Heart right ventricle (tissue), 16 donors: ENCODE measurements at regions not wholly inside any gene's neighbourhood (a gene's known extent, or its start where the extent isn't known, plus 50 kb on each side); places are given as distances from the start of the nearest gene placed in this dataset.
"Not testable (repeated sequence)": the region's sequence is repeated elsewhere in the genome, so short reads cannot be mapped to it uniquely, and the experiment has no call there.

ENCODE experiments used
- ATAC-seq, 8 donors: fragments of 200-7000 bp; cut with Tn5 transposase; one replicate each; pipeline ENCODE4 v1.9.1; 2020; ENCODE audit warnings: mild to moderate bottlenecking in 8 of 8, moderate library complexity in 8 of 8, moderate number of reproducible peaks in 1 of 8
- DNase-seq, 2 donors: peaks; one replicate each; pipeline ENCODE4 v3.0.0-alpha.2; 2020
- H3K27ac ChIP-seq, 10 donors: fragments of 200-600 bp; sonication (generic) in 2 of 10; one replicate each; pipeline versions ENCODE4 v1.5.0 to v1.8.0; 2020 to 2022; ENCODE audit warnings: mild to moderate bottlenecking in 3 of 10
- H3K27me3 ChIP-seq, 7 donors: fragments of 200-600 bp; one replicate each; pipeline ENCODE4 v1.8.0; 2021 to 2022; ENCODE audit warnings: mild to moderate bottlenecking in 2 of 7
- H3K36me3 ChIP-seq, 9 donors: fragments of 200-600 bp; sonication (generic) in 1 of 9; one replicate each; pipeline versions ENCODE4 v1.5.0 to v1.8.0; 2020 to 2022; ENCODE audit warnings: mild to moderate bottlenecking in 2 of 9
- H3K4me1 ChIP-seq, 9 donors: fragments of 200-600 bp; sonication (generic) in 1 of 9; one replicate each; pipeline versions ENCODE4 v1.5.0 to v1.8.0; 2020 to 2022; ENCODE audit warnings: mild to moderate bottlenecking in 4 of 9
- H3K4me3 ChIP-seq, 10 donors: fragments of 200-600 bp; sonication (generic) in 2 of 10; one replicate each; pipeline versions ENCODE4 v1.5.0 to v1.8.0; 2020 to 2022; ENCODE audit warnings: mild to moderate bottlenecking in 7 of 10, moderate library complexity in 2 of 10
- H3K9me3 ChIP-seq, 11 donors: fragments of 200-600 bp in 10 of 11; sonication (generic) in 2 of 11; one replicate each; pipeline versions ENCODE4 v1.5.0 to v1.8.0; 2013 to 2022; ENCODE audit warnings: mild to moderate bottlenecking in 2 of 11, control low read depth in 1 of 11, moderate library complexity in 1 of 11
- WGBS, 2 donors: extraction: QIAGEN DNeasy Blood & Tissue Kit; methylation state at CpG; one replicate each; pipeline ENCODE4 v1.1.7; 2013; ENCODE audit warnings: inconsistent platforms in 1 of 2; 5-methylcytosine and 5-hydroxymethylcytosine counted together
- intact Hi-C, 10 donors: fragments of 100-400 bp; cut with DNase I; formaldehyde crosslinking; loops; one replicate each; pipeline versions ENCODE4 v1.11.1 to v1.14.2; 2022
- TF ChIP-seq, protein P1 (sequence below), 9 donors: fragments of 200-600 bp; sonication (generic) in 2 of 9; IDR thresholded peaks; one replicate each; pipeline versions ENCODE4 v1.5.0 to v1.8.0; 2021 to 2022; ENCODE audit warnings: antibody characterized with exemption in 9 of 9, mild to moderate bottlenecking in 5 of 9, moderate library complexity in 1 of 9
- donor health status: Arrhythmogenic right ventricular cardiomyopathy.
- donor health status: ischemic (EF 13 %, LVEDD 7.1; RV severe dilation, severe dysfunction).
- donor health status: healthy with polysubstance abuse.
- donor health status: DM: no; HTN: yes; CAD: no.
- donor health status: DM: no; HTN: no; CAD: no.
- donor health status: ischemic (EF 25% LVEDD 6.9; RV normal size, moderate dysfunction).
- donor health status: ischemic (EF 25% LVEDD 5.7; RV mildly dilated, moderate dysfunction).
- donor health status: healthy.
- donor health status: DM: yes; HTN: yes; CAD: no.
- donor health status: Ischemic cardiomyopathy.
- donor health status: ischemic (EF 35%, LVEDD 5.7; RV mildly dilated, moderate dysfunction).
- donor health status: nonischemic (EF 11% LVEDD 7.7; RV severe dilation, severe dysfunction).
- donor health status: DM: yes; HTN: yes; CAD: no.
- donor health status: PGD.
- donor health status: ischemic (EF 29% LVEDD 5.4; RV normal size, mild dysfunction).
- donor health status: nonischemic (EF 23%, LVEDD 6.1; RV moderate dilation, normal function).

DNA sequence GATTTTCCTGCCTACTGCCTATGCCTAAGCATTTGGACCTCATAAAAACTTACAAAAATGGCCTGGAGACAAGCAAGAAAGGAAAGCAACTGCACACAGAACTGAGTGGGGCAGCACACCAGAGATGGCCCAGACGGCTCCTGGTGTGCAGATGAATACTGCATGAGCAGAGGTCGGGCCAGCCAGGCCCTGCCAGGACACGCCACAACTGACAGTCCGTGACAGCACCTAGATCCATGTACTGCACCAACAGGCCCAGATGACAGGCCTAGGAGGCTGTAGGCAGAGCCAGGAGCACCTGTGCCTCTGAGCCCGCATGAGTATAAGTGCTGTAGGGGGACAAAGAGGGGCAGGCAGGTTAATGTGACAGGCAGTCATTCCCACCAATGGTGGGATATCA lies 160.2 kb downstream of the IGLL1 start:
- intact Hi-C loops = no loop called here
- Histone ChIP-seq H3K9me3 (no peaks in the 10 kb centered on the region), H3K4me1 (no peaks in the 10 kb centered on the region), H3K36me3 (no peaks in the 10 kb centered on the region), H3K4me3 (no peak overlapping the region), H3K27me3 (peaks cover 0 to 28% (median 0%) of the 10 kb centered on the region in 7 donors), H3K27ac (no peak overlapping the region)
- 89 to 94% methylated on average over 5 of the region's 5 CpGs for WGBS, 2 donors
- no peak for DNase-seq
- TF ChIP-seq, protein P1, sequence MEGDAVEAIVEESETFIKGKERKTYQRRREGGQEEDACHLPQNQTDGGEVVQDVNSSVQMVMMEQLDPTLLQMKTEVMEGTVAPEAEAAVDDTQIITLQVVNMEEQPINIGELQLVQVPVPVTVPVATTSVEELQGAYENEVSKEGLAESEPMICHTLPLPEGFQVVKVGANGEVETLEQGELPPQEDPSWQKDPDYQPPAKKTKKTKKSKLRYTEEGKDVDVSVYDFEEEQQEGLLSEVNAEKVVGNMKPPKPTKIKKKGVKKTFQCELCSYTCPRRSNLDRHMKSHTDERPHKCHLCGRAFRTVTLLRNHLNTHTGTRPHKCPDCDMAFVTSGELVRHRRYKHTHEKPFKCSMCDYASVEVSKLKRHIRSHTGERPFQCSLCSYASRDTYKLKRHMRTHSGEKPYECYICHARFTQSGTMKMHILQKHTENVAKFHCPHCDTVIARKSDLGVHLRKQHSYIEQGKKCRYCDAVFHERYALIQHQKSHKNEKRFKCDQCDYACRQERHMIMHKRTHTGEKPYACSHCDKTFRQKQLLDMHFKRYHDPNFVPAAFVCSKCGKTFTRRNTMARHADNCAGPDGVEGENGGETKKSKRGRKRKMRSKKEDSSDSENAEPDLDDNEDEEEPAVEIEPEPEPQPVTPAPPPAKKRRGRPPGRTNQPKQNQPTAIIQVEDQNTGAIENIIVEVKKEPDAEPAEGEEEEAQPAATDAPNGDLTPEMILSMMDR (IDR thresholded peaks at IDR 0.05) = no peak
- ATAC-seq = no peak

DNA sequence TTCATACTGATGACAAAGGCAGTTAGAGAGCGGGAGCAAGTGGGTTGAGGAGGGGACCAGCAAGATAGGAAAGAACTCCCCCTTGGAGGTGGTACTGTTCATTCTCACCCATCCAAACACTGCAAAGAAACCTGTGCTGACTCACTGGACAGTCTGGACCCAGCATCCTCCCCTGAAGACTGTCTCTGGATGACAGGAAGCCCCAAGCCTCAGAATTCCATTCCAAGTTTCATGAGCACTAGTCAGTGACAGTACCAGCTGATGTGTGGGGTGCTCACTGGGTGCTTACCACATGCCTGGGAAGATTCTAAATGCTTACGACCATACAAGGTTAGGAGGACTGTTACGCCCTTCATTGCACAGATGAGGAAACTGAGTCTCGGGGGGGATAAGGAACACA lies 160.9 kb downstream of the IGLL1 start:
- TF ChIP-seq, protein P1 (IDR thresholded peaks at IDR 0.05) = no peak
- H3K4me1 ChIP-seq = no peaks in the 10 kb centered on the region
- DNase-seq (no peak), ATAC-seq (no peak)
- 89 to 92% methylated on average over 4 of the region's 4 CpGs for WGBS, 2 donors
- no peak overlapping the region for H3K27ac ChIP-seq
- H3K9me3 ChIP-seq = no peaks in the 10 kb centered on the region
- intact Hi-C loops = no loop called here
- no peak overlapping the region for H3K4me3 ChIP-seq
- H3K36me3 ChIP-seq = no peaks in the 10 kb centered on the region
- peaks cover 0 to 33% (median 0%) of the 10 kb centered on the region in 7 donors for H3K27me3 ChIP-seq

DNA sequence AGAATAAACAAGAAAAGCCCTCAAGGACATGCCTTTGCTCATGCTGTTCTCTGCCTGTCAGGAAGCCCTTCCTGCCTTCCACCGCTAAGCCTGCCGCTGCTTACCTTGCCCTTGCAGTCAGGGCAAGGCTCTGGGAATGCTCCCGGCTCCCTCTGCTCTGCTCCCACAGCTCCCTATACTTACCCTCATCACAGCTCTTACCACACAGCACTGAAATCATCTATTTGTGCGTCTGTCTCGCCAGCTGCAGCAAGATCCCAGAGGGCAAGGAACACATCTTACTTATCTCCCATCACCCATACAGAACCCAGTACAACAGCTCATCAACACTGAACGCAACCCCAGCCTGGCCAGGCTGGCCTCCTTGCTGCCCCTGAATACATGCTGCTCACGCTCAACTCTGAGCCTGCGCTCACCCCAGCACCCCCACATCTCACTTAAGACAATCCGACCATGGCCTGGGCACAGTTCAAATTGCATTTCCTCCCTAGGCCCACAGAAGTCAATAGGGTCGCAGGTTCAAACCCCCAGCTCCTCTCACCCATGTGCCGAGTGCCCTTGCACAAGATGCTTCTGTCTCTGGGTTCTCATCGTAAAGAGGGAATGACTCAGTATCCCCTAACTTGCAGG lies 161.8 kb downstream of the IGLL1 start:
- TF ChIP-seq, protein P1 (IDR thresholded peaks at IDR 0.05) = no peak
- WGBS, 2 donors = 75% methylated on average over 12 of the region's 12 CpGs
- DNase-seq = no peak
- intact Hi-C loops = no loop called here
- Histone ChIP-seq H3K4me1 (no peaks in the 10 kb centered on the region), H3K27me3 (peaks cover 0 to 33% (median 0%) of the 10 kb centered on the region in 7 donors), H3K36me3 (no peaks in the 10 kb centered on the region), H3K9me3 (no peaks in the 10 kb centered on the region), H3K4me3 (no peak overlapping the region), H3K27ac (no peak overlapping the region)
- ATAC-seq = no peak

DNA sequence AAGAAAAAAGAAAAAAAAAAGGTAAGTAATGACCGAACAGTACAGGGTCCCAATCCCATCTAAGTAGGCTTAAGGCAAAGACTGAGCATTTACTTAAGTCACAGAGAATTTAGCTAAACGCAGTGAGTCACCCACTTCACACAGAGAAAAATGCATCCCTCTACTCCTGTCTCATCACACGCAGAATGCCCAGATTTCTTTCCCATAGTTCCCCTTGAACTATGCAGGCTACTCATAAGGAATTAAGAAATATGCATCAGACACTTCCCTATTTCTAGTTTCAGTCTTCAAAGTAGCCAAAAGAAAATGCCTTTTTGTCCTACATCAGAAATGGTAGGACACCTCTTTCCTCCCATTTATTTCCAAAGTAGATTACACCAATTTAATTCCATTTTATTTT lies 162.8 kb downstream of the IGLL1 start:
- ATAC-seq, intact Hi-C loops, H3K4me1 ChIP-seq, H3K27ac ChIP-seq, H3K9me3 ChIP-seq, H3K36me3 ChIP-seq, DNase-seq, H3K4me3 ChIP-seq: not testable (repeated sequence)
- 83 to 85% methylated on average over 3 of the region's 3 CpGs for WGBS, 2 donors
- H3K27me3 ChIP-seq = peaks cover 0 to 33% (median 0%) of the 10 kb centered on the region in 7 donors

DNA sequence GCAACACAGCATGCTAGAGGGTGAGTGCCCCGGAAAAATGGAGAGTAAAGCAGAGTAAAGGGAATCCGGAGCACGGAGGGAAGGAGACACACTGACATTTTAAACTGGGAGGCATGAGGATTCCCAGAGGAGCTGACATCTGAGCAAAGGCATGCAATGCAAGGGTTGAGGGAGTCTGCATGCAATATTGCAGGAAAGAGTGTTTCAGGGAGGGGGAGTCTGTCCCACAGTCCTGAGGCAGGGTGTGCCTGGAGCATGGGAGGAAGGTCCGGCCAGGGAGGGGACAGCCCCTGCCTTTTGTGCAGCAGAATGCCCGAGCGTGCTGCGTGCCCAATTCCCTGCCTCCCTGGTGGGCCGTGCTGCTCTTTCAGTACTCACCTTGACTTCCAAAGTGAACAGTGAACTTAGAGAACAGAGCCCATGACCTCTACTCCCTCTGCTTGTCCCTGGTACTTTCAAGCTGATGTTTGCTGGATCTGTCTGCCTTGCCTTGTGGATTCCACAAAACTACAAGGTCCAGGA lies 163.9 kb downstream of the IGLL1 start:
- H3K4me3 ChIP-seq, H3K27ac ChIP-seq, H3K9me3 ChIP-seq, H3K36me3 ChIP-seq, H3K4me1 ChIP-seq, DNase-seq, ATAC-seq, intact Hi-C loops: not testable (repeated sequence)
- peaks cover 0 to 33% (median 0%) of the 10 kb centered on the region in 7 donors for H3K27me3 ChIP-seq
- WGBS, 2 donors = 61 to 72% methylated on average over 4 to 7 of the region's 8 CpGs
